HG02981 (cell line): ENCODE measurements at regions not wholly inside any gene's neighbourhood (a gene's known extent, or its start where the extent isn't known, plus 50 kb on each side); places are given as distances from the start of the nearest gene placed in this dataset.

Experiments used
- ATAC-seq: cut with Tn5 transposase; IDR thresholded peaks from one replicate; pipeline ENCODE4 v1.9.1; 2021; ENCODE audit warnings: mild to moderate bottlenecking, moderate library complexity; ENCODE audit not compliant: unreplicated experiment

- ATAC-seq = no peak
Measured at GRCh38 chr11:19377881-19378280, 137.1 kb upstream of the E2F8 start.

GRCh38 chr11:19375440-19375839 lies 134.7 kb upstream of the E2F8 start:
- ATAC-seq = no peak

GRCh38 chr11:19374151-19374569 lies 133.4 kb upstream of the E2F8 start:
- ATAC-seq = no peak

GRCh38 chr11:19372381-19372780 lies 131.6 kb upstream of the E2F8 start:
- ATAC-seq = no peak

- ATAC-seq = no peak
Measured at GRCh38 chr11:19370100-19370861, 129.5 kb upstream of the E2F8 start.

- ATAC-seq = no peak
Measured at GRCh38 chr11:19368726-19369375, 128.1 kb upstream of the E2F8 start.

- no peak for ATAC-seq
Measured at GRCh38 chr11:19366992-19367709, 126.4 kb upstream of the E2F8 start.

- ATAC-seq = no peak
Measured at GRCh38 chr11:19365743-19366410, 125.1 kb upstream of the E2F8 start.

- ATAC-seq = no peak
Measured at GRCh38 chr11:19359221-19360000, 118.7 kb upstream of the E2F8 start.

- ATAC-seq = no peak
Measured at GRCh38 chr11:19357943-19358342, 117.2 kb upstream of the E2F8 start.

- no peak for ATAC-seq
Measured at GRCh38 chr11:19355601-19356000, 114.9 kb upstream of the E2F8 start.

GRCh38 chr11:19353287-19353850 lies 112.6 kb upstream of the E2F8 start:
- ATAC-seq = no peak

GRCh38 chr11:19352771-19353160 lies 112.0 kb upstream of the E2F8 start:
- no peak for ATAC-seq

GRCh38 chr11:19352072-19352770 lies 111.5 kb upstream of the E2F8 start:
- ATAC-seq = no peak

GRCh38 chr11:19351426-19351825 lies 110.7 kb upstream of the E2F8 start:
- ATAC-seq = no peak

- ATAC-seq = no peak
Measured at GRCh38 chr11:19350160-19350559, 109.4 kb upstream of the E2F8 start.

GRCh38 chr11:19349340-19350025 lies 108.7 kb upstream of the E2F8 start:
- ATAC-seq = no peak

- no peak for ATAC-seq
Measured at GRCh38 chr11:19347911-19348310, 107.2 kb upstream of the E2F8 start.
